Mononuclear cell (primary cell): ENCODE measurements at regions not wholly inside any gene's neighbourhood (a gene's known extent, or its start where the extent isn't known, plus 50 kb on each side); places are given as distances from the start of the nearest gene placed in this dataset.
A peak's percentile ranks its signal among the peaks of the same experiment; 100 is the strongest.
"Not testable (repeated sequence)": the region's sequence is repeated elsewhere in the genome, so short reads cannot be mapped to it uniquely, and the experiment has no call there.

ENCODE experiments used
- H3K27me3 ChIP-seq: 2 replicates; pipeline ENCODE4 v1.6.0; 2011; ENCODE audit warnings: low read length, control low read depth; ENCODE audit not compliant: insufficient read depth
- H3K4me1 ChIP-seq: 2 replicates; pipeline ENCODE4 v1.5.1; 2011; ENCODE audit warnings: mild to moderate bottlenecking, low read length, control low read depth; ENCODE audit not compliant: insufficient read depth
- H3K4me3 ChIP-seq: 2 replicates; pipeline ENCODE4 v1.5.1; 2011; ENCODE audit warnings: mild to moderate bottlenecking, low read length, moderate library complexity
- H3K9me3 ChIP-seq: 2 replicates; pipeline ENCODE4 v1.5.1; 2011; ENCODE audit warnings: low read depth, mild to moderate bottlenecking, control low read depth, low read length

- H3K4me1 ChIP-seq = peaks cover 10% of the 10 kb centered on the region
- H3K4me3 ChIP-seq = no peak overlapping the region
- H3K27me3 ChIP-seq = no peaks in the 10 kb centered on the region
- peaks cover 7% of the 10 kb centered on the region for H3K9me3 ChIP-seq
Observed at GRCh38 chr12:68435816-68436215, 103.7 kb upstream of the MDM1 start.

GRCh38 chr12:68438601-68439000, 106.4 kb upstream of the MDM1 start:
- Histone ChIP-seq H3K4me1 (peaks cover 15% of the 10 kb centered on the region), H3K27me3 (no peaks in the 10 kb centered on the region), H3K4me3 (no peak overlapping the region), H3K9me3 (peaks cover 7% of the 10 kb centered on the region)

GRCh38 chr12:68439368-68440045, 107.3 kb upstream of the MDM1 start:
- H3K9me3 ChIP-seq = peaks cover 7% of the 10 kb centered on the region
- no peaks in the 10 kb centered on the region for H3K27me3 ChIP-seq
- peaks cover 15% of the 10 kb centered on the region for H3K4me1 ChIP-seq
- H3K4me3 ChIP-seq = no peak overlapping the region

- H3K9me3 ChIP-seq = peaks cover 5% of the 10 kb centered on the region
- peaks cover 15% of the 10 kb centered on the region for H3K4me1 ChIP-seq
- no peaks in the 10 kb centered on the region for H3K27me3 ChIP-seq
- H3K4me3 ChIP-seq = no peak overlapping the region
Observed at GRCh38 chr12:68440068-68440581, 108.0 kb upstream of the MDM1 start.

GRCh38 chr12:68441167-68441566, 109.0 kb upstream of the MDM1 start:
- no peaks in the 10 kb centered on the region for H3K9me3 ChIP-seq
- H3K4me3 ChIP-seq = no peak overlapping the region
- peaks cover 18% of the 10 kb centered on the region for H3K4me1 ChIP-seq
- no peaks in the 10 kb centered on the region for H3K27me3 ChIP-seq

GRCh38 chr12:68442353-68442972, 110.3 kb upstream of the MDM1 start:
- peaks cover 31% of the 10 kb centered on the region for H3K4me1 ChIP-seq
- H3K4me3 ChIP-seq, H3K9me3 ChIP-seq: not testable (repeated sequence)

GRCh38 chr12:68443695-68444094, 111.5 kb upstream of the MDM1 start:
- H3K4me1 ChIP-seq = peaks cover 43% of the 10 kb centered on the region
- not testable (repeated sequence) for H3K4me3 ChIP-seq, H3K9me3 ChIP-seq, H3K27me3 ChIP-seq

More at GRCh38 chr12:68442353-68442972, 110.3 kb upstream of the MDM1 start:
- H3K27me3 ChIP-seq = not testable (repeated sequence)

- H3K27me3 ChIP-seq = no peaks in the 10 kb centered on the region
- no peaks in the 10 kb centered on the region for H3K9me3 ChIP-seq
- H3K4me1 ChIP-seq = peaks cover 52% of the 10 kb centered on the region
- H3K4me3 ChIP-seq = no peak overlapping the region
Observed at GRCh38 chr12:68445824-68446223, 113.7 kb upstream of the MDM1 start.

GRCh38 chr12:68446384-68446783, 114.2 kb upstream of the MDM1 start:
- H3K9me3 ChIP-seq = no peaks in the 10 kb centered on the region
- H3K4me1 ChIP-seq = peaks cover 52% of the 10 kb centered on the region
- H3K27me3 ChIP-seq = no peaks in the 10 kb centered on the region
- no peak overlapping the region for H3K4me3 ChIP-seq

- peaks cover 60% of the 10 kb centered on the region for H3K4me1 ChIP-seq
- H3K9me3 ChIP-seq = no peaks in the 10 kb centered on the region
- no peak overlapping the region for H3K4me3 ChIP-seq
- no peaks in the 10 kb centered on the region for H3K27me3 ChIP-seq
Observed at GRCh38 chr12:68446901-68447796, 115.0 kb upstream of the MDM1 start.

- H3K4me3 ChIP-seq = no peak overlapping the region
- peaks cover 67% of the 10 kb centered on the region for H3K4me1 ChIP-seq
- no peaks in the 10 kb centered on the region for H3K9me3 ChIP-seq
- no peaks in the 10 kb centered on the region for H3K27me3 ChIP-seq
Observed at GRCh38 chr12:68447797-68448260, 115.7 kb upstream of the MDM1 start.

GRCh38 chr12:68449196-68449595, 117.0 kb upstream of the MDM1 start:
- Histone ChIP-seq H3K4me1 (peaks cover 79% of the 10 kb centered on the region), H3K27me3 (no peaks in the 10 kb centered on the region), H3K4me3 (no peak overlapping the region), H3K9me3 (no peaks in the 10 kb centered on the region)

GRCh38 chr12:68450947-68451260, 118.7 kb upstream of the MDM1 start:
- H3K9me3 ChIP-seq = no peaks in the 10 kb centered on the region
- H3K27me3 ChIP-seq = no peaks in the 10 kb centered on the region
- peaks cover 92% of the 10 kb centered on the region for H3K4me1 ChIP-seq
- H3K4me3 ChIP-seq = peak overlapping the region; percentile 33

GRCh38 chr12:68451261-68452077, 119.3 kb upstream of the MDM1 start:
- H3K9me3 ChIP-seq = no peaks in the 10 kb centered on the region
- no peaks in the 10 kb centered on the region for H3K27me3 ChIP-seq
- H3K4me3 ChIP-seq = peak overlapping the region; percentile 33
- H3K4me1 ChIP-seq = peaks cover 93% of the 10 kb centered on the region
